Loucy (cell line): ENCODE measurements at regions not wholly inside any gene's neighbourhood (a gene's known extent, or its start where the extent isn't known, plus 50 kb on each side); places are given as distances from the start of the nearest gene placed in this dataset.

Experiments
- H2AFZ ChIP-seq: fragments of 200-600 bp; sonication (generic); 2 replicates; pipeline ENCODE4 v1.6.0; 2016; ENCODE audit warnings: antibody characterized with exemption, mild to moderate bottlenecking, low read length, moderate library complexity
- H3F3A ChIP-seq: fragments of 200-600 bp; 2 replicates; pipeline ENCODE4 v1.6.0; 2016; ENCODE audit warnings: antibody characterized with exemption, low read depth, mild to moderate bottlenecking
- H3K27me3 ChIP-seq: fragments of 200-600 bp; sonication (generic); 2 replicates; pipeline ENCODE4 v1.6.1; 2014; ENCODE audit warnings: low read length, mild to moderate bottlenecking; ENCODE audit not compliant: insufficient read depth, poor library complexity, severe bottlenecking
- H3K36me3 ChIP-seq: fragments of 200-600 bp; sonication (generic); 2 replicates; pipeline ENCODE4 v1.6.1; 2016; ENCODE audit warnings: low read length; ENCODE audit not compliant: insufficient read depth
- H3K4me1 ChIP-seq: fragments of 200-600 bp; sonication (generic); 2 replicates; pipeline ENCODE4 v1.5.1; 2014; ENCODE audit warnings: low read length, mild to moderate bottlenecking; ENCODE audit not compliant: insufficient read depth, poor library complexity, severe bottlenecking
- H3K4me2 ChIP-seq: fragments of 200-600 bp; sonication (generic); 2 replicates; pipeline ENCODE4 v1.6.0; 2014; ENCODE audit warnings: antibody characterized with exemption, low read length, low read depth, mild to moderate bottlenecking; ENCODE audit not compliant: poor library complexity, severe bottlenecking
- H3K4me3 ChIP-seq: fragments of 200-600 bp; sonication (generic); 2 replicates; pipeline ENCODE4 v1.5.1; 2014; ENCODE audit warnings: low read length, mild to moderate bottlenecking, mixed read lengths; ENCODE audit not compliant: poor library complexity, severe bottlenecking
- H3K79me2 ChIP-seq: fragments of 200-600 bp; sonication (generic); 2 replicates; pipeline ENCODE4 v1.6.1; 2014; ENCODE audit warnings: low read length; ENCODE audit not compliant: insufficient read depth
- H3K9ac ChIP-seq: fragments of 200-600 bp; sonication (generic); 2 replicates; pipeline ENCODE4 v1.6.0; 2014; ENCODE audit warnings: mild to moderate bottlenecking, low read depth, low read length, moderate library complexity; ENCODE audit not compliant: poor library complexity, severe bottlenecking
- H3K9me2 ChIP-seq: fragments of 200-600 bp; sonication (generic); replicated peaks from 2 replicates; pipeline ENCODE4 v1.6.1; 2016; ENCODE audit warnings: low read depth, low read length, mixed read lengths
- H3K9me3 ChIP-seq: fragments of 200-600 bp; sonication (generic); 2 replicates; pipeline ENCODE4 v1.6.1; 2014; ENCODE audit warnings: mild to moderate bottlenecking, antibody characterized with exemption, low read length, low read depth; ENCODE audit not compliant: insufficient read depth
- H4K20me1 ChIP-seq: fragments of 200-600 bp; sonication (generic); 2 replicates; pipeline ENCODE4 v1.6.0; 2014; ENCODE audit warnings: antibody characterized with exemption, low read length, mild to moderate bottlenecking; ENCODE audit not compliant: insufficient read depth, poor library complexity, severe bottlenecking
- CTCF ChIP-seq: fragments of 200-600 bp; sonication (generic); conservative IDR thresholded peaks from 2 replicates; pipeline ENCODE4 v1.5.1; 2014; ENCODE audit warnings: mild to moderate bottlenecking, antibody characterized with exemption, low read length
- EZH2phosphoT487 ChIP-seq: fragments of 200-600 bp; IDR thresholded peaks from 2 replicates; pipeline ENCODE4 v1.6.1; 2018; ENCODE audit warnings: antibody characterized with exemption, mild to moderate bottlenecking, moderate library complexity, borderline replicate concordance

- no peaks in the 10 kb centered on the region for H3F3A ChIP-seq
- no peaks in the 10 kb centered on the region for H3K9me2 ChIP-seq
- no peaks in the 10 kb centered on the region for H3K4me1 ChIP-seq
- no peak overlapping the region for H2AFZ ChIP-seq
- H3K9me3 ChIP-seq = no peaks in the 10 kb centered on the region
- no peaks in the 10 kb centered on the region for H4K20me1 ChIP-seq
- no peak overlapping the region for H3K9ac ChIP-seq
- H3K4me2 ChIP-seq = no peak overlapping the region
- H3K27me3 ChIP-seq = no peaks in the 10 kb centered on the region
- no peak overlapping the region for H3K4me3 ChIP-seq
- H3K36me3 ChIP-seq = no peaks in the 10 kb centered on the region
- TF ChIP-seq CTCF = peak; percentile 59
- no peak for TF ChIP-seq EZH2phosphoT487
- no peaks in the 10 kb centered on the region for H3K79me2 ChIP-seq
Measured at GRCh38 chr16:27698266-27698665, 148.3 kb downstream of the KATNIP start.

GRCh38 chr16:27698746-27699145 lies 148.8 kb downstream of the KATNIP start:
- no peaks in the 10 kb centered on the region for H4K20me1 ChIP-seq
- H3F3A ChIP-seq = no peaks in the 10 kb centered on the region
- TF ChIP-seq CTCF = no peak
- TF ChIP-seq EZH2phosphoT487 = no peak
- H3K36me3 ChIP-seq = no peaks in the 10 kb centered on the region
- no peak overlapping the region for H3K4me3 ChIP-seq
- H3K4me2 ChIP-seq = no peak overlapping the region
- no peaks in the 10 kb centered on the region for H3K9me3 ChIP-seq
- H3K9ac ChIP-seq = no peak overlapping the region
- H2AFZ ChIP-seq = no peak overlapping the region
- no peaks in the 10 kb centered on the region for H3K9me2 ChIP-seq
- H3K79me2 ChIP-seq = no peaks in the 10 kb centered on the region
- no peaks in the 10 kb centered on the region for H3K4me1 ChIP-seq
- H3K27me3 ChIP-seq = no peaks in the 10 kb centered on the region

- Histone ChIP-seq H3K9me3 (no peaks in the 10 kb centered on the region), H3K4me2 (no peak overlapping the region), H3K27me3 (no peaks in the 10 kb centered on the region), H3K79me2 (no peaks in the 10 kb centered on the region), H3K4me1 (no peaks in the 10 kb centered on the region), H3K4me3 (no peak overlapping the region), H4K20me1 (no peaks in the 10 kb centered on the region), H3F3A (no peaks in the 10 kb centered on the region), H3K9ac (no peak overlapping the region), H2AFZ (no peak overlapping the region), H3K36me3 (no peaks in the 10 kb centered on the region), H3K9me2 (no peaks in the 10 kb centered on the region)
- TF ChIP-seq CTCF (no peak), EZH2phosphoT487 (no peak)
Measured at GRCh38 chr16:27699540-27699939, 149.6 kb downstream of the KATNIP start.
